ENCODE measurements at regions not wholly inside any gene's neighbourhood (a gene's known extent, or its start where the extent isn't known, plus 50 kb on each side); places are given as distances from the start of the nearest gene placed in this dataset.
"Not testable (repeated sequence)": the region's sequence is repeated elsewhere in the genome, so short reads cannot be mapped to it uniquely, and the experiment has no call there.

- TF ChIP-seq CTCF (IDR thresholded peaks at IDR 0.05), result no peak
- no peak for ATAC-seq (ENCODE audit: low FRiP score)
Observed at GRCh38 chr12:34109390-34109789, 87.1 kb downstream of the ALG10 start.

GRCh38 chr12:34109909-34110531 lies 87.7 kb downstream of the ALG10 start:
- not testable (repeated sequence) for DNase-seq (ENCODE audit: low spot score); ATAC-seq (ENCODE audit: low FRiP score)

More at GRCh38 chr12:34109390-34109789, 87.1 kb downstream of the ALG10 start:
- no peak for DNase-seq (ENCODE audit: low spot score)

- ATAC-seq (ENCODE audit: low FRiP score) (no peak), DNase-seq (ENCODE audit: low spot score) (no peak)
- TF ChIP-seq CTCF (IDR thresholded peaks at IDR 0.05), result no peak
Observed at GRCh38 chr12:34119366-34119765, 97.1 kb downstream of the ALG10 start.

- TF ChIP-seq CTCF (IDR thresholded peaks at IDR 0.05), result no peak
- ATAC-seq (ENCODE audit: low FRiP score) (no peak), DNase-seq (ENCODE audit: low spot score) (no peak)
Observed at GRCh38 chr12:34121360-34121759, 99.1 kb downstream of the ALG10 start.

GRCh38 chr12:34123092-34123491 lies 100.8 kb downstream of the ALG10 start:
- DNase-seq (ENCODE audit: low spot score), result not testable (repeated sequence)

GRCh38 chr12:34124608-34125007 lies 102.3 kb downstream of the ALG10 start:
- TF ChIP-seq CTCF (IDR thresholded peaks at IDR 0.05), result no peak
- DNase-seq (ENCODE audit: low spot score), result no peak
- no peak for ATAC-seq (ENCODE audit: low FRiP score)

More at GRCh38 chr12:34123092-34123491, 100.8 kb downstream of the ALG10 start:
- not testable (repeated sequence) for ATAC-seq (ENCODE audit: low FRiP score)
- TF ChIP-seq CTCF (IDR thresholded peaks at IDR 0.05), result peak in 1 of 3 donors; percentile 16

GRCh38 chr12:34126239-34126641 lies 103.9 kb downstream of the ALG10 start:
- ATAC-seq (ENCODE audit: low FRiP score) (no peak), DNase-seq (ENCODE audit: low spot score) (no peak)
- TF ChIP-seq CTCF (IDR thresholded peaks at IDR 0.05), result no peak
